ENCODE measurements at regions not wholly inside any gene's neighbourhood (a gene's known extent, or its start where the extent isn't known, plus 50 kb on each side); places are given as distances from the start of the nearest gene placed in this dataset.

DNA sequence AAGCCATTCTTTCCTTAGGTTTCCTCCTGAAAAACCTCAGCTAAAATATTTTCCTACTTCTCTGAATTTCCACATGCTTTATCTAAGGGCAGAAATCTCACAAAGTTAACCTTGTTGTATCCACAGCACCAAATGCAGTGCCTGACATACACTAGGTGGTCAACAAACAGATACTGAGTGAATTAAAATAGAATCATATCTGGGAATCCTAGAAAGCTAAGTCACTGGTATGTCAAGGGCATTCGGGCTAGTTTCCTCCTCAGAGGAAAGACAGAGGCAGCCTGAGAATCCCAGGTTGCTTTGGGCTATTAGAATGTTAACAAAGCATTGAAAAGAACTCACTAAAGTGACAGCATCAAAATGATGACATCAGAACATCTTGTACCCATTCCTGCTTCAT lies 132.7 kb upstream of the F13A1 start:
- TF ChIP-seq, protein P1, sequence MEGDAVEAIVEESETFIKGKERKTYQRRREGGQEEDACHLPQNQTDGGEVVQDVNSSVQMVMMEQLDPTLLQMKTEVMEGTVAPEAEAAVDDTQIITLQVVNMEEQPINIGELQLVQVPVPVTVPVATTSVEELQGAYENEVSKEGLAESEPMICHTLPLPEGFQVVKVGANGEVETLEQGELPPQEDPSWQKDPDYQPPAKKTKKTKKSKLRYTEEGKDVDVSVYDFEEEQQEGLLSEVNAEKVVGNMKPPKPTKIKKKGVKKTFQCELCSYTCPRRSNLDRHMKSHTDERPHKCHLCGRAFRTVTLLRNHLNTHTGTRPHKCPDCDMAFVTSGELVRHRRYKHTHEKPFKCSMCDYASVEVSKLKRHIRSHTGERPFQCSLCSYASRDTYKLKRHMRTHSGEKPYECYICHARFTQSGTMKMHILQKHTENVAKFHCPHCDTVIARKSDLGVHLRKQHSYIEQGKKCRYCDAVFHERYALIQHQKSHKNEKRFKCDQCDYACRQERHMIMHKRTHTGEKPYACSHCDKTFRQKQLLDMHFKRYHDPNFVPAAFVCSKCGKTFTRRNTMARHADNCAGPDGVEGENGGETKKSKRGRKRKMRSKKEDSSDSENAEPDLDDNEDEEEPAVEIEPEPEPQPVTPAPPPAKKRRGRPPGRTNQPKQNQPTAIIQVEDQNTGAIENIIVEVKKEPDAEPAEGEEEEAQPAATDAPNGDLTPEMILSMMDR (IDR thresholded peaks at IDR 0.05; ENCODE audit: poor library complexity), result no peak
- TF ChIP-seq EZH2 (IDR thresholded peaks at IDR 0.05; ENCODE audit: borderline replicate concordance), result no peak
- TF ChIP-seq EZH2phosphoT487 (IDR thresholded peaks at IDR 0.05; ENCODE audit: low read depth, severe bottlenecking, unreplicated experiment), result no peak

Data from hepatocyte (in vitro differentiated cells).